ENCODE measurements at regions not wholly inside any gene's neighbourhood (a gene's known extent, or its start where the extent isn't known, plus 50 kb on each side); places are given as distances from the start of the nearest gene placed in this dataset.

- TF ChIP-seq POLR2AphosphoS5 (IDR thresholded peaks at IDR 0.05) = no peak
- TF ChIP-seq POLR2A (IDR thresholded peaks at IDR 0.05) = no peak
- TF ChIP-seq, protein P1, sequence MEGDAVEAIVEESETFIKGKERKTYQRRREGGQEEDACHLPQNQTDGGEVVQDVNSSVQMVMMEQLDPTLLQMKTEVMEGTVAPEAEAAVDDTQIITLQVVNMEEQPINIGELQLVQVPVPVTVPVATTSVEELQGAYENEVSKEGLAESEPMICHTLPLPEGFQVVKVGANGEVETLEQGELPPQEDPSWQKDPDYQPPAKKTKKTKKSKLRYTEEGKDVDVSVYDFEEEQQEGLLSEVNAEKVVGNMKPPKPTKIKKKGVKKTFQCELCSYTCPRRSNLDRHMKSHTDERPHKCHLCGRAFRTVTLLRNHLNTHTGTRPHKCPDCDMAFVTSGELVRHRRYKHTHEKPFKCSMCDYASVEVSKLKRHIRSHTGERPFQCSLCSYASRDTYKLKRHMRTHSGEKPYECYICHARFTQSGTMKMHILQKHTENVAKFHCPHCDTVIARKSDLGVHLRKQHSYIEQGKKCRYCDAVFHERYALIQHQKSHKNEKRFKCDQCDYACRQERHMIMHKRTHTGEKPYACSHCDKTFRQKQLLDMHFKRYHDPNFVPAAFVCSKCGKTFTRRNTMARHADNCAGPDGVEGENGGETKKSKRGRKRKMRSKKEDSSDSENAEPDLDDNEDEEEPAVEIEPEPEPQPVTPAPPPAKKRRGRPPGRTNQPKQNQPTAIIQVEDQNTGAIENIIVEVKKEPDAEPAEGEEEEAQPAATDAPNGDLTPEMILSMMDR (IDR thresholded peaks at IDR 0.05 in 8 of 11, conservative IDR thresholded peaks at IDR 0.05 in 3 of 11) = no peak
- Histone ChIP-seq H3K9me3 (peaks cover 0 to 17% (median 6%) of the 10 kb centered on the region in 8 donors), H3K27ac (no peak overlapping the region), H3K36me3 (no peaks in the 10 kb centered on the region), H3K4me1 (no peaks in the 10 kb centered on the region), H3K4me3 (no peak overlapping the region), H3K27me3 (replicated peaks in 1 of 7) (no peaks in the 10 kb centered on the region)
- DNase-seq = peak; percentile 41
- WGBS, 5 donors = 50 to 73% (median 65%) methylated on average over 8 of the region's 8 CpGs
- intact Hi-C loops (cut with DNase I; ENCODE audit: low total_unique reads) = no loop called here
Observed at GRCh38 chr3:28835751-28836150, 445.1 kb upstream of the RBMS3 start.

DNA sequence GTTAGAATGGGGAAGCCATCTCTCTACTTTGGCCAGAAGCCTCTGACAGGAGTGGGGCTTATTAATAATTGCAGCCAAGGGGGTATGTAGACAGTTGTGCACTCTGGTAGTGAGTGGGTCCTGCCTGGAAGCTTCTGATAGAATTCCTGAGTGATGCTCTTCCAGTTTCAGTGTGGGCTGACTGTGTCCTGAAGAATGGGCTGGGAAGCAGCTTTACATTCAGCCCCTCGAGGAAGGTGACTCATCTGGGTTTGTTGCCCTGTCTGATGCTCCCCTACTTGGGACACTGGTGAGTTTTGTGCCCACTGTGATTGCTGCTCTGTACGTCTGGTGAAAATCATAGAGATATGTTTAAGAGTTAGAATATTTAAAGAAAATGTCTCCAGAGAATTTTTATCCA is 444.7 kb upstream of the RBMS3 start:
- TF ChIP-seq POLR2A (IDR thresholded peaks at IDR 0.05) (no peak), POLR2AphosphoS5 (IDR thresholded peaks at IDR 0.05) (no peak)
- TF ChIP-seq, protein P1 (IDR thresholded peaks at IDR 0.05 in 8 of 11, conservative IDR thresholded peaks at IDR 0.05 in 3 of 11) = no peak
- 70 to 82% (median 75%) methylated on average over 2 of the region's 2 CpGs for WGBS, 5 donors
- H3K4me3 ChIP-seq = no peak overlapping the region
- DNase-seq = no peak
- intact Hi-C loops (cut with DNase I; ENCODE audit: low total_unique reads) = no loop called here
- H3K36me3 ChIP-seq = no peaks in the 10 kb centered on the region
- no peak overlapping the region for H3K27ac ChIP-seq
- H3K4me1 ChIP-seq = no peaks in the 10 kb centered on the region
- no peaks in the 10 kb centered on the region for H3K27me3 ChIP-seq (replicated peaks in 1 of 7)
- H3K9me3 ChIP-seq = peaks cover 0 to 13% (median 3%) of the 10 kb centered on the region in 8 donors

DNA sequence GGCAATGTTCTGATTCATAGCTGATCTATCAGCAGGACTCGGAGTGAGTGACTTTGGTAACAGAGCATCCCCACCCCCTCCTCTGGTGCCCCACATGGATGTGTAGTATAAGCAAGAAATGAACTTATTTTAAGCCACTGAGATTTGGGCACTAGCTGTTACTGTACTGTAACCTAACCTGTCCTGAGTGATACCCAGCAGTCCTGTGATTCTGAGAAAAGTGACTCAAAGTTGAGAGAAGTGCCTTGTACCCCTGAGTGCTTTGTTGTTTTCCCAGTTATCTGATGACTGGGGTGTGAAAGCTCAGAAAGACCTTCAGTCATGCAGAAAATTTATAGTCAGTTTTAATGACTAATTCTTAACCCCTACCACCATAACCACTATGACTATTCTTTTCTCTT is 439.9 kb upstream of the RBMS3 start:
- no peaks in the 10 kb centered on the region for H3K9me3 ChIP-seq
- H3K27me3 ChIP-seq (replicated peaks in 1 of 7) = no peaks in the 10 kb centered on the region
- no peak overlapping the region for H3K4me3 ChIP-seq
- no peak for DNase-seq
- intact Hi-C loops (cut with DNase I; ENCODE audit: low total_unique reads) = no loop called here
- 60 to 88% (median 82%) methylated on average over 1 of the region's 1 CpG for WGBS, 5 donors
- H3K27ac ChIP-seq = no peak overlapping the region
- H3K4me1 ChIP-seq = no peaks in the 10 kb centered on the region
- no peaks in the 10 kb centered on the region for H3K36me3 ChIP-seq
- TF ChIP-seq POLR2AphosphoS5 (IDR thresholded peaks at IDR 0.05) = no peak
- TF ChIP-seq, protein P1 (IDR thresholded peaks at IDR 0.05 in 8 of 11, conservative IDR thresholded peaks at IDR 0.05 in 3 of 11) = no peak
- TF ChIP-seq POLR2A (IDR thresholded peaks at IDR 0.05) = no peak

- intact Hi-C loops (cut with DNase I; ENCODE audit: low total_unique reads) = no loop called here
- no peaks in the 10 kb centered on the region for H3K9me3 ChIP-seq
- WGBS, 5 donors = 37 to 86% (median 64%) methylated on average over 2 of the region's 2 CpGs
- no peak overlapping the region for H3K4me3 ChIP-seq
- H3K4me1 ChIP-seq = no peaks in the 10 kb centered on the region
- no peak overlapping the region for H3K27ac ChIP-seq
- TF ChIP-seq, protein P1 (IDR thresholded peaks at IDR 0.05 in 8 of 11, conservative IDR thresholded peaks at IDR 0.05 in 3 of 11) = no peak
- TF ChIP-seq POLR2AphosphoS5 (IDR thresholded peaks at IDR 0.05) (no peak), POLR2A (IDR thresholded peaks at IDR 0.05) (no peak)
- H3K36me3 ChIP-seq = no peaks in the 10 kb centered on the region
- no peaks in the 10 kb centered on the region for H3K27me3 ChIP-seq (replicated peaks in 1 of 7)
- no peak for DNase-seq
Observed at GRCh38 chr3:28841441-28841840, 439.4 kb upstream of the RBMS3 start.
